ENCODE measurements at regions not wholly inside any gene's neighbourhood (a gene's known extent, or its start where the extent isn't known, plus 50 kb on each side); places are given as distances from the start of the nearest gene placed in this dataset.
"Not testable (repeated sequence)": the region's sequence is repeated elsewhere in the genome, so short reads cannot be mapped to it uniquely, and the experiment has no call there.

DNA sequence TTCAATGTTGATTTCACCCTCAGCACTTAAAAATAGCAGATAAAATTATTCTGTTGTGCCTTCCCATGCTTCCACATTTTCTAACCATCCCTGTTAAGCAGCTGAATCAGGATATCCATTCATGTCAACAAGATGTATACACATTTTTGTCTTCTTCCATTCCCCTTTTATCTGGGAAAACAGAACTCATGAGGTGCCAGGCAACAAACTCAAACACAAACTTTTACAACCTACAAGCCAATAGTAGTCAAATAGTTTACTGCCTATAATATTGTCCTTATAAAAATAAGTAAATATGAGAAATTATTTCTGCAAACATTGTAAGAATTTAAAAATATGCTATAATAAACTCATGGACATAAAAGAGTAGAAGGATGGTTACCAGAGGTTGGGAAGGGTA is 1569.8 kb downstream of the REEP3 start:
- peak overlapping the region; percentile 27; the same call in 1 of the 2 replicates for H3K27ac ChIP-seq
- TF ChIP-seq, protein P1, sequence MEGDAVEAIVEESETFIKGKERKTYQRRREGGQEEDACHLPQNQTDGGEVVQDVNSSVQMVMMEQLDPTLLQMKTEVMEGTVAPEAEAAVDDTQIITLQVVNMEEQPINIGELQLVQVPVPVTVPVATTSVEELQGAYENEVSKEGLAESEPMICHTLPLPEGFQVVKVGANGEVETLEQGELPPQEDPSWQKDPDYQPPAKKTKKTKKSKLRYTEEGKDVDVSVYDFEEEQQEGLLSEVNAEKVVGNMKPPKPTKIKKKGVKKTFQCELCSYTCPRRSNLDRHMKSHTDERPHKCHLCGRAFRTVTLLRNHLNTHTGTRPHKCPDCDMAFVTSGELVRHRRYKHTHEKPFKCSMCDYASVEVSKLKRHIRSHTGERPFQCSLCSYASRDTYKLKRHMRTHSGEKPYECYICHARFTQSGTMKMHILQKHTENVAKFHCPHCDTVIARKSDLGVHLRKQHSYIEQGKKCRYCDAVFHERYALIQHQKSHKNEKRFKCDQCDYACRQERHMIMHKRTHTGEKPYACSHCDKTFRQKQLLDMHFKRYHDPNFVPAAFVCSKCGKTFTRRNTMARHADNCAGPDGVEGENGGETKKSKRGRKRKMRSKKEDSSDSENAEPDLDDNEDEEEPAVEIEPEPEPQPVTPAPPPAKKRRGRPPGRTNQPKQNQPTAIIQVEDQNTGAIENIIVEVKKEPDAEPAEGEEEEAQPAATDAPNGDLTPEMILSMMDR (conservative IDR thresholded peaks at IDR 0.05): no peak

DNA sequence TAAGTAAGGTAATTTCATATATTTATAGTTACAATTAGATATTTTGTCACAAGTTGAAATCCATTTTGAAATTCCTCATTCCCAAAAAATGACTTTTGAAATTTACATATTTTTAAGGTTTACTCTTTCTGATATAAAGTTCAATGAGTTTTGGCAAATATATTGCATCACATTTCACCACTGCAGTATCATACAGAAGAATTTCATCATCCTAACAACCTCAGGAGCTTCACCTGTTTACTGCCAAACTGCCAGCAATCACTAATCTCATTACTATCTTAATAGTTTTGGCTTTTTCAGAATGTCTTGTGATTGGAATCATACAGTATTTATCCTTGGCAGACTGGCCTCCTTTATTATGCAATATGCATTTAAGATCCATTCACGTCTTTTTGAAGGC is 1578.9 kb downstream of the REEP3 start:
- TF ChIP-seq, protein P1 (conservative IDR thresholded peaks at IDR 0.05): no peak
- no peak overlapping the region for H3K27ac ChIP-seq

DNA sequence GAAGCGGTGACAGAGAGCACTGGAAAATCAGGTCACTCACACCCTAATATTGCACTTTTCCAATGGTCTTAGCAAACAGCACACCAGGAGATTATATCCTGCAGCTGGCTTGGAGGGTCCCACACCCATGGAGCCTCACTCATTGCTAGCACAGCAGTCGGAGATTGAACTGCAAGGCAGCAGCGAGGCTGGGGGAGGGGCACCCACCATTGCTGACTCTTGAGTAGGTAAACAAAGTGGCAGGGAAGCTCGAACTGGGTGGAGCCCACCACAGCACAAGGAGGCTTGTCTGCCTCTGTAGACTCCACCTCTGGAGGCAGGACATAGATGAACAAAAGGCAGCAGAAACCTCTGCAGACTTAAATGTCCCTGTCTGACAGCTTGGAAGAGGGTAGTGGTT is 1579.7 kb downstream of the REEP3 start:
- not testable (repeated sequence) for H3K27ac ChIP-seq

DNA sequence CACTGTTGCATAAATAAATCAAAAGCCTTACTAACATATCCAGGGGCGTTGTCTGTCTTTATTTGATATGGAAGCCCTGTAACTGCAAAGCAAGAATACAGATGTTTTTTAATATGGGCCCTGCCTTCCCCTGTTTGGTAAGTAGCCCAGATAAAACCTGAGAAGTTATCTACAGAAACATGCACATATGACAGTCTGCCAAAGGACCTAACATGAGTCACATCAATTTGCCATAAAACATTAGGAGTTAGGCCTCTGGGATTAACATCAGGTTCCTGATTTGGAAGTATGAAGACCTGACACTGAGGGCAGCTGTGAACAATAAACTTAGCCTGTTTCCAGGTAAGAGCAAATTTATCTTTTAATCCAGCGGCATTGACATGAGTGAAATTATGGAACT is 1588.8 kb downstream of the REEP3 start:
- TF ChIP-seq, protein P1 (conservative IDR thresholded peaks at IDR 0.05): no peak
- no peak overlapping the region for H3K27ac ChIP-seq

DNA sequence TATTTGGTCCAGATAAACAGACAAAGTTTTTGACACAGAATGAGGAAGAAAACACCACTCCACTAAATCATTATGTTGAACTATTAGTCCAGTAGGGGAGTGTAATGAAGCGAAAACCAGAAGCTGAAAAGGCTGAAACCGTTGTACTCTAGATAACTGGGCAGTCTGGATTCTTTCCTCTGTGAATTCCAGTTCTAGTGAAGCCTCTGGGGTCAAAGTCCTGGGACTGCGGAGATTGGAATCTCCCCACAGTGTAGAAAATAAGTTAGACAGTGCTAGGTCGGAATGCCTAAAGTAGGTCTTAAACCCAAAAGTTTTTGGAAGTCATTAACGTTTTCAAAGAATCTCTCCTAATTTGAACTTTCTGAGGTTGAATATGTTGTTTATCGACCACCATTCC is 1589.9 kb downstream of the REEP3 start:
- H3K27ac ChIP-seq: not testable (repeated sequence)

DNA sequence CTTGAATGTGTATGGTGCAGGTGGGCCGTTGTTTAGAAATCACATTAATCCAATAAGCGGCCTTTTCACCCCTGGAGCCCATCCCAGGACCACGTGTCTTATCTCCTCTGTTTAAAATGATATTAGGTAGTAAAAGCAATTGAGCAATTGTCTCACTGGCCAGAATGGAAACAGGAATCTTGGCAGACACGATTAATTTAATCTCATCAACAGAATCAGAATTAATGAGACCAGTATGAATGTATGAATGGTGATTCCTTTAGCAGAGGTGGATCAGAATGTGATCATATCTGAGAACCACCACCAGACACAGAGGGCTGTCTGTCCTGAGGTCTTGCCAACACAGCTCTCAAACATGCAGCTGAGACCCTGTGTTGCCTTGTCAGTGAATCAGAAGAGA is 1591.4 kb downstream of the REEP3 start:
- TF ChIP-seq, protein P1 (conservative IDR thresholded peaks at IDR 0.05): no peak
- no peak overlapping the region for H3K27ac ChIP-seq

DNA sequence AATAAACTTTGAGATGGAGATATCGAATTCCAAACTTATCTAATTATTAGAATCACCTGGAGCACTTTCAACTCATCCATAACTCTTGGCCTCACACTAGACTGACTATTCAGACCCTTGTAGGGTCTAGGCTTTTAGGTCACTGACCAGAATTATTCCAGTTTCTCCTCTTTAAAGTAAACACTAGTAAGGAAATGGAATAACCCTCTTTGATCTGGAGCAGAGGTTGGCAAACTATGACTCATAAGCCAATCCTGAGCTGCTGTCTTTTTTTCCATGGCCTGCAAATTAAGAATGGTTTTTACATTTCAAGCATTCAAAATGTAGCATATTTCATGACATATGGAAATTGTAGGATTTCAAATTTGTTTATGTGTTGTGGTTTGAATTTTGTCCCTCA is 1601.9 kb downstream of the REEP3 start:
- TF ChIP-seq, protein P1 (conservative IDR thresholded peaks at IDR 0.05): no peak
- H3K27ac ChIP-seq: no peak overlapping the region

DNA sequence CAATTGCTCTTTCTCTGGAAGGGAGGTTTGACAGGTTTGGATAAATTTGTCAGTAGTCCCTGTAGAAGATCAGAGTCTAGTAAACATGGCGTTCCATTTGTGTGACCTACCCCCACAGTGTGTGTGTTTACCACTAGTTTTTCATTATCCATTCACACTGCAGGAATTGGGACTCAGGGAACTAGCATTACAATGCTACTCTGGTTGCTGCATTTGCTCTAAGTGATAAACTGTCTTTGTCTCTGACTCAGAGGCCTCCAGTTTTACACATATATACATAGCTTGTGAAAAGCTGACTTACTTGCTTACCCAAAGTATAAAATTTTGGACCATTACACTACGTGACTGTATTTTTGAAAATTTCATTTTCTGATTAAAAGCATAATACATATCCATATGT is 1604.0 kb downstream of the REEP3 start:
- no peak overlapping the region for H3K27ac ChIP-seq
- TF ChIP-seq, protein P1 (conservative IDR thresholded peaks at IDR 0.05): no peak

DNA sequence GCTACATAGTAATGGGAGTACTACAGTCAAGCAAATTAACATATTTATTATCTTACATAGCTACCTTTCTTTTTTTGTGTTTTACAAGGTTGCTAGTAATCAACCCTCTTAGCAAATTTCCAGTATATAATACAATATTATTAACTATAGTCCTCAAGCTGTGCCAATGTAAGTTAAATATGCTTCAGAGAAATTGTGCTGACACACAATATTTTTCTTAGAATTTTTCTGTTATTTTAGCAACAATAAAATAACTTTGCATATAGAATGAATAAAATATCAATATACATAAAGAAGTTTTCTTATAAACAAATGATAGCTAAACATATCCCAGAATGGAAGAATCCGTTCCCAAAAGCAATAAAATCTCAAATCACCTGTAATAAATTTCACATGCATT is 1605.1 kb downstream of the REEP3 start:
- TF ChIP-seq, protein P1 (conservative IDR thresholded peaks at IDR 0.05): no peak
- no peak overlapping the region for H3K27ac ChIP-seq
